ENCODE measurements at regions not wholly inside any gene's neighbourhood (a gene's known extent, or its start where the extent isn't known, plus 50 kb on each side); places are given as distances from the start of the nearest gene placed in this dataset.

GRCh38 chr15:46523701-46524100 lies 888.9 kb downstream of the SQOR start:
- DNase-seq (ENCODE audit: low read depth in 2 of 2, low spot score in 1 of 2), result no peak

GRCh38 chr15:46525984-46526725 lies 891.3 kb downstream of the SQOR start:
- DNase-seq (ENCODE audit: low read depth in 2 of 2, low spot score in 1 of 2), result no peak

DNA sequence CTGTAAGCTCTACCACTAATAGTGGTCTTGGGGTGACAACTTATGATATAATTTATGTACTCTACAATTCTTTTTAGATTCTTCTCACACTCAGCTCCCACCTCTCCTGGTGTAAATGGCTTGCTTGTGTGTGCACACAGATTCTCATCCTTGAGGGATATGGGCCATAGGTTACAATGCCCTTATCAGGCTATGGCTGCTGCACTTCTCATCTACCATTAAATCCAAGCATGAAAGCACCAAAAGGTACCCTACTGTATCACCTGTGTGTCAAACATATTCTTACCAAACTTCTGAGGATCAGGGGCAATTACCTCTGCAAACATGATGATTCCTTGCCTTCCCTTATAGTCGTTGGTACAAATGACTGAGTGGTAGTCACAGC lies 891.9 kb downstream of the SQOR start:
- no peak for DNase-seq (ENCODE audit: low read depth in 2 of 2, low spot score in 1 of 2)

DNA sequence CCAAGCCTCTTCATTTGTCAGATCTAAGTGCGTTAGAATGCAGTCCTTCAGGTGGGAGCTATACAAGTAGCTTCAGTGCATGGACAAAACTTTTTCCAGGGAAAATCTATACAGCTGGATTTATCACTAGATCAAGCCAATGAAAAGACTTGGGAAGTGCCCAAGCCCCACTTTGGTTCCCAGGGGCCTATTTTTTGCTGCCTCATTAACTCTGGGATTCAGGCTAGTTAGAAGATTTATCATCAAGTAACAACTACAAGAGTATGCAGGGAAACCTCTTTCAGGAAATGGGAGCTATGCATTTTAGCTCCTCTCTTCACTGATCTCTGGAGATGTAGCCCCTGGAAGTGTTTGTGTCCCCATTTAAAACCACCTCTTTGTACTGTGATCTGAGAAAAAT lies 908.8 kb downstream of the SQOR start:
- DNase-seq (ENCODE audit: low read depth in 2 of 2, low spot score in 1 of 2), result no peak

GRCh38 chr15:46548989-46549388 lies 914.2 kb downstream of the SQOR start:
- no peak for DNase-seq (ENCODE audit: low read depth in 2 of 2, low spot score in 1 of 2)

- DNase-seq (ENCODE audit: low read depth in 2 of 2, low spot score in 1 of 2), result no peak
These were observed 917.5 kb downstream of the SQOR start for GRCh38 chr15:46552316-46552715.

GRCh38 chr15:46555547-46555946 lies 920.7 kb downstream of the SQOR start:
- DNase-seq (ENCODE audit: low read depth in 2 of 2, low spot score in 1 of 2), result no peak

GRCh38 chr15:46556010-46556409 lies 921.2 kb downstream of the SQOR start:
- no peak for DNase-seq (ENCODE audit: low read depth in 2 of 2, low spot score in 1 of 2)

DNA sequence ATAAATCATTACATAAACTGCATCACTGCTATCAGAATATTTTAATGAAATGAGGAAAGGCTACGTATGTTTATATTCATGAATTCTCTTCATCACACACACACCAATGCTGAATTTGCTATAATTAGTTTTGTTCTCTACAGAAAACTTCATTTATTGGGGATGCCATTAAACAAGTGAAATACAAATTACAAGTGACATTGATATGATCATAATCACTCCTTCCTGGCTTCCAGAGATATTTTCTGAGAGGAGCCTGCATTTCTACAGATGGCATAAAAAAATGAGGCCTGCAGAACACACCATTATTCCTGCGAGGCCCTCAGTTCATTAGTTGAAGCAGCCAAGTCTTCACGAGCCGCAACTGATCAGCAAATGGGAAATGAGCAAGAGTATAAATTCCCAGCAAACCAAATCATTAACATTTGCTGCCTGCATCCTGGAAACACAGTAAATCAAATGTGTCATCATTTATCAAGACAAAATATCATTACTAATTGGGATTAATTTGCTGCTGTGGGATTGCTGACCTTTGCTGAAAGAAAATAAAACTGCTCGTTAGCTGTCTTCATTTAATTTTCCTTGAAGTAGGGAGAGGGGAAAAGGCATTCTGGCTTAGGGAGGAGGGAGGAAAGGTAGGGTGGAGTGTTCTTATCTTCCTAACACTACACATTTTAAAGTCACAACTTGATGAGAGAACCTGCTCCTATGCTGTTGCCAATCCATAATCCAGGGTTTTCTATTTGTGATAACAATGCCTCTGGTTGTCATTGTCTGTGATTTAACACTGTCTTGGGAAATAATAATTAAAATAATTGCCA lies 921.9 kb downstream of the SQOR start:
- no peak for DNase-seq (ENCODE audit: low read depth in 2 of 2, low spot score in 1 of 2)

- DNase-seq (ENCODE audit: low read depth in 2 of 2, low spot score in 1 of 2), result no peak
These were observed 933.1 kb downstream of the SQOR start for GRCh38 chr15:46567968-46568367.

- DNase-seq (ENCODE audit: low read depth in 2 of 2, low spot score in 1 of 2), result no peak
These were observed 935.0 kb downstream of the SQOR start for GRCh38 chr15:46569781-46570180.

DNA sequence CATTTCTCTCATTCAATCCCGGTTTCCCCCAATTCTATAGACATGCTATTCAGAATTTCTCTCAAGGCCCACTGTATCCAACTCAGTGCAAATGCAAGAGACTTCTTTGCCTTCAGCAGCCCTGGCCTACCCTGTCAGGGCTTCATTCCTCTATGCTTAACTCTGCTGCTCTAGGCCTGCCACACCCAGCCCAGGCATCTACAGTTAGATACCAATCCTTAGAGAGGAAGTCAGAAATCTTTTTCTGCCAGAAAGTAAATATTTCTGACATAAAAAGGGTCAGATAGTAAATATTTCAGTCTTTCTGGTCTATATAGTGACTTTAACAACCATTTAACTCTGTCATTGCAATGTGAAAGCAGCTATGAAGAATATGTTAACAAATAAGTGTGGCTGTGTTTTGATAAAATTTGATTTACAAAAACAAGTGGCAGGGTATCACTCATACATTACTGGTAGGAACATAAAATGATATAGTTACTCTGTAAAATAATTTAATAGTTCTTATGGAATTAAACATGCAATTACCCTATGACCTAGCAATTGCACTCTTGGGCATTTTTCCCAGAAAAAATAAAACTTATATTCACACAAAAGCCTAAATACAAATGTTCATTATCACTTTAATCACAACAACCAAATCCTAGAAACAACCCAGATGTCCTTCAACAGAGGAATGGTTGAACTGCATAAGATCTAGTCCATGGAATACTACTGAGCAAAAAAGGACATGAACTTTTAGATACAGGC lies 942.0 kb downstream of the SQOR start:
- no peak for DNase-seq (ENCODE audit: low read depth in 2 of 2, low spot score in 1 of 2)

GRCh38 chr15:46577767-46578166 lies 942.9 kb downstream of the SQOR start:
- no peak for DNase-seq (ENCODE audit: low read depth in 2 of 2, low spot score in 1 of 2)

DNA sequence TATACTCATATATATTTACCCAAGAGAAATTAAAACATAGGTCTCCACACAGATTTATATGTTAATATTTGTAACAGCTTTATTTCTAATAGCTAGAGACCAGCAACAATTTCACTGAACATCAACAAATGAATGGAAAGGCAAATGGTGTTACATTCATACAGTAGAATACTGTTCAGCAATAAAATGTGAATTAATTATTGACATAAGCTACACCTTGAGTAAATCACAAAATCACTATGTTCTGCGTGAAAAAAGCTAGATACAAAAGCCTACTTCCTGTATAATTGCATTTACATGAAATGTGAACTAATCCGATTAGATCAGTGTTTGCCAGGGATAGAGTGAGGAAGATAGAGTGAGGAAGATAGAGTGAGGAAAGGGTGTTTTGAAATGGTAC lies 945.7 kb downstream of the SQOR start:
- no peak for DNase-seq (ENCODE audit: low read depth in 2 of 2, low spot score in 1 of 2)

DNA sequence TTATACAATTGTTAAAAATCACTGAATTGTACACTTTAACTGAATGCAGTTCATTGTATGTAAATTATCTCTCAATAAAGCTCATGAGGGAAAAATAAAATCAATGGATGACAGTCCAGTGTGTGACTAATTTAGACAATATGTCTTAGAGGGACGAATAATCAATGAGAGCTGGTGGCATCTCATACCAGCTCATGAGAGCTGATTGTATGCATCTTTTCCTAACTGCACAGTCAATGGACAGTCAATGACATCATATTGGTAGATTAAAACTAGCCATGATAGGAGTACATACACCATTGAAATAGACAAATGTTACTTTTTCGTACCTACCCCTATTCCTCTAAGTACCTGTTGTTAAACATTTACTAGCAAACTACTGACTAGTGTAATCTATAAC lies 946.1 kb downstream of the SQOR start:
- no peak for DNase-seq (ENCODE audit: low read depth in 2 of 2, low spot score in 1 of 2)

GRCh38 chr15:46589088-46589487 lies 954.3 kb downstream of the SQOR start:
- no peak for DNase-seq (ENCODE audit: low read depth in 2 of 2, low spot score in 1 of 2)

DNA sequence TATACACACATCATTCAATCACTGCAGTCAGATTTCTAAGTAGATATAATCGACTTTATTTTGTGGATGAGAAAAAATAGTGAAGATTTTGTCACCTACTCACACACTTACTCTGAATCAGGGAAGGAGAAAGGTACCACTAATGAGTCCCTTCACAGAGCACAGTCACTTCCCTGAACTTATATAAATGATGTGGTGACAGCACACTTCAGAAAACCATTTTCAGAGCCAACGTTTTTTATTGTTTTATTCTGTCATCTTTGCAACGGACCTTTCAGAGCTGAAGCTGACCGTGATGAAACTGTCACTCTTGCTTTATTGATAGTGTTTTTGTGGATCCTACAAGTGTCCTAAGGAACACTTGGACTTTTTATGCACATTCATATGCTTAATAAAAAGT lies 956.6 kb downstream of the SQOR start:
- DNase-seq (ENCODE audit: low read depth in 2 of 2, low spot score in 1 of 2), result no peak

DNA sequence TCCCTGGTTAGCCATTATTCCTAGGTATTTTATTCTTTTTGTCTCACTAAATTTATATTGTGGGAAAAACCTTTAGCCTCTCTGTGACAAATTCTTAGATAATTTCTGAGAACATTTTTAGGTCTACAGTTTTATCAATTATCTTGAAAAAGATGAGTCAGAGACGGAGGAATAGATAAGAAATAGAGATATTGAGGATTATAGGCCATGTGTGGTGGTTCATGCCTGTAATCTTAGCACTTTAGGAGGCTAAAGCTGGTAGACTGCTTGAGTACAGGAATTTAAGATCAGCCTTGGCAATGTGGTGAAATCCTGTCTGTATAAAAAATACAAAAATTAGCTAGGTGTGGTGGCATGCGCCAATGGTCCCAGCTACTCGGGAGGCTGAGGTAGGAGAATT lies 960.2 kb downstream of the SQOR start:
- no peak for DNase-seq (ENCODE audit: low read depth in 2 of 2, low spot score in 1 of 2)

DNA sequence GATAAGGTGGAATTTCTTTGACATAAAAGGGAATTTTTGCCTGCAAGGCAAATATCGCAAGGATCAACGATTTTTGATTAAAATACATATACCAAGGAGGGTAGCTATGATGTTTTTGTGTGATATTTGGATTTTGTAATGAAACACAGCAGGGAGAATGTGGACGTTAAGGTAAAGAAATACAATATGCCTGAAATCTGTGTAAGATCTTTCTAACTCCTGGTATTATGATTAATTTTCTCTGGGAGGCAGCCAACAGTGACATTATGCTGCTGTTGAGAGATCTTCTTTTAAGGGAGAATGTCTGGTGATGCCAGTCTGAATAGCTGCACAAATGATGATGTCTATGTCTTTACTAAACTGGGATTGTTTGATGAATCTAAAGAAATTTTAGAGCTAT lies 972.2 kb downstream of the SQOR start:
- no peak for DNase-seq (ENCODE audit: low read depth in 2 of 2, low spot score in 1 of 2)

DNA sequence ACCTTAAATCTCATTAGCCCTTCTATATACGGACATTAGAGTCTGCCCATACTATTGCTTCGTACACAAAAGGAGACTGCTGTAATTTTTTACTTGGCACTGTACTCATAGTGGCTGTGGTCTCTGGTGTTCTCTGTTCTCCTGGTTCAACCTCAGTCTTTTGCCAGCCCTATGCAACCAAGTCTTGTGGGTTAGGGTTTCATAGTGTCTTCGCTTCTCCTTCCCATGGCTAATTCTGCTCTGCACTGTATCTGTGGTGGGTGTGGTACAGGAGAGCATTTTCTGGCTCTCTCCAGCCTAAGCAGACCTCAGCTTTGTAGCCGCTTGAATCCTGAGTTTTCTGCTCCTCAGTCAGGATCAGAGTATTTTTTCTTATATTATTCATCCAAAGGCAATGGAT lies 981.2 kb downstream of the SQOR start:
- no peak for DNase-seq (ENCODE audit: low read depth in 2 of 2, low spot score in 1 of 2)

- no peak for DNase-seq (ENCODE audit: low read depth in 2 of 2, low spot score in 1 of 2)
These were observed 982.7 kb downstream of the SQOR start for GRCh38 chr15:46617507-46617906.

DNA sequence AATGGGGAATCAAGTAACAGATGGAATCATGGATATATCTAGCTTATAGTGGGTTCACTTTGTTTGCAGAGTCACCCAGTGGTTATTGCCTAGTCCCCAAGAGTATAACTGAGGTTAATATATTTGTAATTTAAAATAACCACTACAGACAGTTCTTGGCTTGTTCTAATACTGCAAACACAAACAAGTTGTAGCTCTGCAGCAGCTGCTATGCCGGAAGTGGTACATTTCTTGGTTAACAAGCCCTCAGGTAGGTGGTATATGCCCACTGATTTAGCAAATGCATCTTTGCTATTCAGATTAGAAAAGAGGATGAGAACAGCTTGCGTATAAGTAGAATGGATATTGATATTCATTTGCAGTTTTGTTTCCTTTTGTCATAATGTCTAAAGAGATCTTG lies 984.2 kb downstream of the SQOR start:
- DNase-seq (ENCODE audit: low read depth in 2 of 2, low spot score in 1 of 2), result no peak
